ENCODE measurements at regions not wholly inside any gene's neighbourhood (a gene's known extent, or its start where the extent isn't known, plus 50 kb on each side); places are given as distances from the start of the nearest gene placed in this dataset.
A peak's percentile ranks its signal among the peaks of the same experiment; 100 is the strongest.

DNA sequence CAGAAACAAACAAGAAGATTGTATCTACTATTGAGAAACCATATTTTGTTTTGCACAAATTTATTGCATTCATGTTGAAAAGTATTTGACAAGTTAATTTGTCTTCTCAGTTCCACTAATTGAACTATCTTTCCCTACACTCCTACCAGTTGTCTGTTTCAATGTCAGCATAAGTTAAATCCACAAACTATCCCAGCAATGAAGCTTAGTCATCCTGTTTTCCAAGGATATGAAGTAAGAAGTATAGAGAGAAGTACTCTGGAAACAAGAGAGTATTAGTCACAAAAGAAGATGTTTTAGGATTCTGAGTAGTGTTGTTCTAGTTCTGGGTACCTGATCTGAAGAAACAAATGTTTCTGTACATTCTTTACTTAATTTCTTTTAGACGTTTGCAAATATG lies 261.6 kb upstream of the ZNF804A start:
- peaks cover 6% of the 10 kb centered on the region for H3K4me1 ChIP-seq (ENCODE audit: control insufficient read depth, insufficient read depth, low read length)
- H3K27me3 ChIP-seq (replicated peaks; ENCODE audit: control insufficient read depth, insufficient read depth, low read length): no peaks in the 10 kb centered on the region
- DNase-seq (ENCODE audit: low read depth): peak; percentile 29
- no peak overlapping the region for H3K9ac ChIP-seq (ENCODE audit: low read length)
- no peaks in the 10 kb centered on the region for H3K36me3 ChIP-seq (ENCODE audit: control insufficient read depth, insufficient read depth, low read length, severe bottlenecking)
- no peaks in the 10 kb centered on the region for H3K9me3 ChIP-seq (ENCODE audit: control insufficient read depth, low read length)
- no peak overlapping the region for H3K4me3 ChIP-seq (ENCODE audit: low read length)

GRCh38 chr2:184338771-184339170 lies 259.6 kb upstream of the ZNF804A start:
- DNase-seq (ENCODE audit: low read depth): no peak
- Histone ChIP-seq H3K9ac (ENCODE audit: low read length) (no peak overlapping the region), H3K4me3 (ENCODE audit: low read length) (no peak overlapping the region), H3K27me3 (replicated peaks; ENCODE audit: control insufficient read depth, insufficient read depth, low read length) (no peaks in the 10 kb centered on the region), H3K4me1 (ENCODE audit: control insufficient read depth, insufficient read depth, low read length) (peaks cover 11% of the 10 kb centered on the region), H3K36me3 (ENCODE audit: control insufficient read depth, insufficient read depth, low read length, severe bottlenecking) (no peaks in the 10 kb centered on the region), H3K9me3 (ENCODE audit: control insufficient read depth, low read length) (no peaks in the 10 kb centered on the region)

DNA sequence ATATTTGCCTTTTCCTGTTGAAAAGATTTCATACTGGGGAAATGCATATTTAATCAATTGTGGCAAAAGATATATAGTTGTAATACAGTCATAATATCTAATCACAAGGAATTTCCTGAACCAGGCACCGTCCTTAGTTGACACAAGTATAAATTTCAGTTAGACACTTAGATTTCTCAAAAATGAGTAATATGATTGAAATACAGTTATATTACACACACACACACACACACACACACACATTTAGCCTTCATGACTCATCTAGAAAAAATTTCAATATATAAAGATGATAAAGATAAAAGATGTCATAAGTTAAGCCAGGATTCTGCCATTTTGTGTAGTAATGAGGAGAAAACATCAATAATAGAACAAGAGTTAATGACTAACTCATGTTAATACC lies 258.4 kb upstream of the ZNF804A start:
- Histone ChIP-seq H3K27me3 (replicated peaks; ENCODE audit: control insufficient read depth, insufficient read depth, low read length) (no peaks in the 10 kb centered on the region), H3K9ac (ENCODE audit: low read length) (no peak overlapping the region), H3K36me3 (ENCODE audit: control insufficient read depth, insufficient read depth, low read length, severe bottlenecking) (no peaks in the 10 kb centered on the region), H3K4me3 (ENCODE audit: low read length) (no peak overlapping the region), H3K9me3 (ENCODE audit: control insufficient read depth, low read length) (no peaks in the 10 kb centered on the region), H3K4me1 (ENCODE audit: control insufficient read depth, insufficient read depth, low read length) (peaks cover 11% of the 10 kb centered on the region)
- peak; percentile 33 for DNase-seq (ENCODE audit: low read depth)

- Histone ChIP-seq H3K4me1 (ENCODE audit: control insufficient read depth, insufficient read depth, low read length) (peaks cover 5% of the 10 kb centered on the region), H3K36me3 (ENCODE audit: control insufficient read depth, insufficient read depth, low read length, severe bottlenecking) (no peaks in the 10 kb centered on the region), H3K9ac (ENCODE audit: low read length) (no peak overlapping the region), H3K9me3 (ENCODE audit: control insufficient read depth, low read length) (peaks cover 9% of the 10 kb centered on the region), H3K27me3 (replicated peaks; ENCODE audit: control insufficient read depth, insufficient read depth, low read length) (no peaks in the 10 kb centered on the region), H3K4me3 (ENCODE audit: low read length) (no peak overlapping the region)
- peak; percentile 1 for DNase-seq (ENCODE audit: low read depth)
These were observed 251.9 kb upstream of the ZNF804A start for GRCh38 chr2:184346338-184346862.

GRCh38 chr2:184351126-184351525 lies 247.2 kb upstream of the ZNF804A start:
- Histone ChIP-seq H3K36me3 (ENCODE audit: control insufficient read depth, insufficient read depth, low read length, severe bottlenecking) (no peaks in the 10 kb centered on the region), H3K4me3 (ENCODE audit: low read length) (no peak overlapping the region), H3K9me3 (ENCODE audit: control insufficient read depth, low read length) (peaks cover 12% of the 10 kb centered on the region), H3K27me3 (replicated peaks; ENCODE audit: control insufficient read depth, insufficient read depth, low read length) (no peaks in the 10 kb centered on the region), H3K9ac (ENCODE audit: low read length) (no peak overlapping the region), H3K4me1 (ENCODE audit: control insufficient read depth, insufficient read depth, low read length) (no peaks in the 10 kb centered on the region)
- no peak for DNase-seq (ENCODE audit: low read depth)

GRCh38 chr2:184357033-184357432 lies 241.3 kb upstream of the ZNF804A start:
- H3K9me3 ChIP-seq (ENCODE audit: control insufficient read depth, low read length): no peaks in the 10 kb centered on the region
- no peak overlapping the region for H3K4me3 ChIP-seq (ENCODE audit: low read length)
- H3K36me3 ChIP-seq (ENCODE audit: control insufficient read depth, insufficient read depth, low read length, severe bottlenecking): no peaks in the 10 kb centered on the region
- no peaks in the 10 kb centered on the region for H3K4me1 ChIP-seq (ENCODE audit: control insufficient read depth, insufficient read depth, low read length)
- DNase-seq (ENCODE audit: low read depth): no peak
- H3K9ac ChIP-seq (ENCODE audit: low read length): no peak overlapping the region
- H3K27me3 ChIP-seq (replicated peaks; ENCODE audit: control insufficient read depth, insufficient read depth, low read length): no peaks in the 10 kb centered on the region

- H3K4me1 ChIP-seq (ENCODE audit: control insufficient read depth, insufficient read depth, low read length): no peaks in the 10 kb centered on the region
- H3K9ac ChIP-seq (ENCODE audit: low read length): no peak overlapping the region
- no peak for DNase-seq (ENCODE audit: low read depth)
- H3K9me3 ChIP-seq (ENCODE audit: control insufficient read depth, low read length): no peaks in the 10 kb centered on the region
- H3K27me3 ChIP-seq (replicated peaks; ENCODE audit: control insufficient read depth, insufficient read depth, low read length): no peaks in the 10 kb centered on the region
- H3K4me3 ChIP-seq (ENCODE audit: low read length): no peak overlapping the region
- no peaks in the 10 kb centered on the region for H3K36me3 ChIP-seq (ENCODE audit: control insufficient read depth, insufficient read depth, low read length, severe bottlenecking)
These were observed 238.9 kb upstream of the ZNF804A start for GRCh38 chr2:184359379-184359778.

DNA sequence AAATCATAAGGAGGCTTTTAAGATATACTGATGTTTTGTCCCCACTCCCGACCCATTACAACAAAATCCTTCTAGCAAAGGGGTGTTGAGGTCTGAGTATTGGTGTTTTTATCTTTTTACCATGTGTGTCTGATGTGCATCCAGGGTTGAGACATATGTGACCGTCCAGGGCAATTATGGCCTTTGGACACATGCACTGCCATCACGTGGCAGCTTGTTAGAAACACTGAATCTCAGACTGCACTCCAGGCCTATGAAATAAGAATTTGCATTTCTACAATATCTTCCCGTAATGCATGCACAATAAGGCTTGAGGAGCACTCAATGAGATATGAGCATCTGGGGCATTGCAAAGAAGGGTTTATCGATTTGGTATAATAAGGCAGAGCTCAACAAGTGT lies 235.1 kb upstream of the ZNF804A start:
- no peak overlapping the region for H3K9ac ChIP-seq (ENCODE audit: low read length)
- no peaks in the 10 kb centered on the region for H3K36me3 ChIP-seq (ENCODE audit: control insufficient read depth, insufficient read depth, low read length, severe bottlenecking)
- H3K9me3 ChIP-seq (ENCODE audit: control insufficient read depth, low read length): no peaks in the 10 kb centered on the region
- DNase-seq (ENCODE audit: low read depth): no peak
- H3K4me1 ChIP-seq (ENCODE audit: control insufficient read depth, insufficient read depth, low read length): no peaks in the 10 kb centered on the region
- H3K27me3 ChIP-seq (replicated peaks; ENCODE audit: control insufficient read depth, insufficient read depth, low read length): no peaks in the 10 kb centered on the region
- no peak overlapping the region for H3K4me3 ChIP-seq (ENCODE audit: low read length)

GRCh38 chr2:184367211-184367610 lies 231.1 kb upstream of the ZNF804A start:
- Histone ChIP-seq H3K9ac (ENCODE audit: low read length) (no peak overlapping the region), H3K27me3 (replicated peaks; ENCODE audit: control insufficient read depth, insufficient read depth, low read length) (no peaks in the 10 kb centered on the region), H3K4me1 (ENCODE audit: control insufficient read depth, insufficient read depth, low read length) (no peaks in the 10 kb centered on the region), H3K36me3 (ENCODE audit: control insufficient read depth, insufficient read depth, low read length, severe bottlenecking) (no peaks in the 10 kb centered on the region), H3K4me3 (ENCODE audit: low read length) (no peak overlapping the region), H3K9me3 (ENCODE audit: control insufficient read depth, low read length) (peaks cover 3% of the 10 kb centered on the region)
- DNase-seq (ENCODE audit: low read depth): no peak

- Histone ChIP-seq H3K9me3 (ENCODE audit: control insufficient read depth, low read length) (peaks cover 3% of the 10 kb centered on the region), H3K36me3 (ENCODE audit: control insufficient read depth, insufficient read depth, low read length, severe bottlenecking) (no peaks in the 10 kb centered on the region), H3K4me3 (ENCODE audit: low read length) (no peak overlapping the region), H3K27me3 (replicated peaks; ENCODE audit: control insufficient read depth, insufficient read depth, low read length) (no peaks in the 10 kb centered on the region), H3K9ac (ENCODE audit: low read length) (no peak overlapping the region), H3K4me1 (ENCODE audit: control insufficient read depth, insufficient read depth, low read length) (no peaks in the 10 kb centered on the region)
- no peak for DNase-seq (ENCODE audit: low read depth)
These were observed 229.0 kb upstream of the ZNF804A start for GRCh38 chr2:184369307-184369706.

GRCh38 chr2:184370954-184371353 lies 227.4 kb upstream of the ZNF804A start:
- Histone ChIP-seq H3K4me3 (ENCODE audit: low read length) (no peak overlapping the region), H3K9ac (ENCODE audit: low read length) (no peak overlapping the region), H3K27me3 (replicated peaks; ENCODE audit: control insufficient read depth, insufficient read depth, low read length) (no peaks in the 10 kb centered on the region), H3K9me3 (ENCODE audit: control insufficient read depth, low read length) (peaks cover 3% of the 10 kb centered on the region), H3K4me1 (ENCODE audit: control insufficient read depth, insufficient read depth, low read length) (no peaks in the 10 kb centered on the region), H3K36me3 (ENCODE audit: control insufficient read depth, insufficient read depth, low read length, severe bottlenecking) (no peaks in the 10 kb centered on the region)
- no peak for DNase-seq (ENCODE audit: low read depth)

DNA sequence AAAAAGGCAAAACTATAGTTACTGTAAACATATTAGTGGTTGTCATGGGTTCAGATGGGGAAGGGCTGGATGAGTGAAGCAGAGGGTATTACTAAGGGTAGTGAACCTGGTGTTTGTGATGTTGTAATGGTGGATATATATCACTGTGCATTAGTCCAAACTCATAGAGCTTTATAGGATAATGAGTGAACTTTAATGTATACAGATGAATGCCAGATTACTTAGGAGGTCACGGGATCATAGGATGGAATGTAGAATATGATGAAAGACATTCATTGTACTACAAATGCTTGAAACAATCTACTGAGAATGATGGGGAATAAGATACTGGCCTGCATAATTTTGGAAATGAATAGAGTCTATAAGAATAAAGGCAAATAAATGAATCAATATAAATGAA lies 226.7 kb upstream of the ZNF804A start:
- Histone ChIP-seq H3K4me3 (ENCODE audit: low read length) (no peak overlapping the region), H3K9ac (ENCODE audit: low read length) (no peak overlapping the region), H3K27me3 (replicated peaks; ENCODE audit: control insufficient read depth, insufficient read depth, low read length) (no peaks in the 10 kb centered on the region), H3K4me1 (ENCODE audit: control insufficient read depth, insufficient read depth, low read length) (no peaks in the 10 kb centered on the region), H3K36me3 (ENCODE audit: control insufficient read depth, insufficient read depth, low read length, severe bottlenecking) (no peaks in the 10 kb centered on the region), H3K9me3 (ENCODE audit: control insufficient read depth, low read length) (peaks cover 3% of the 10 kb centered on the region)
- peak; percentile 42 for DNase-seq (ENCODE audit: low read depth)

Data from adipocyte (in vitro differentiated cells).